ENCODE measurements at regions not wholly inside any gene's neighbourhood (a gene's known extent, or its start where the extent isn't known, plus 50 kb on each side); places are given as distances from the start of the nearest gene placed in this dataset.
A peak's percentile ranks its signal among the peaks of the same experiment; 100 is the strongest.

DNA sequence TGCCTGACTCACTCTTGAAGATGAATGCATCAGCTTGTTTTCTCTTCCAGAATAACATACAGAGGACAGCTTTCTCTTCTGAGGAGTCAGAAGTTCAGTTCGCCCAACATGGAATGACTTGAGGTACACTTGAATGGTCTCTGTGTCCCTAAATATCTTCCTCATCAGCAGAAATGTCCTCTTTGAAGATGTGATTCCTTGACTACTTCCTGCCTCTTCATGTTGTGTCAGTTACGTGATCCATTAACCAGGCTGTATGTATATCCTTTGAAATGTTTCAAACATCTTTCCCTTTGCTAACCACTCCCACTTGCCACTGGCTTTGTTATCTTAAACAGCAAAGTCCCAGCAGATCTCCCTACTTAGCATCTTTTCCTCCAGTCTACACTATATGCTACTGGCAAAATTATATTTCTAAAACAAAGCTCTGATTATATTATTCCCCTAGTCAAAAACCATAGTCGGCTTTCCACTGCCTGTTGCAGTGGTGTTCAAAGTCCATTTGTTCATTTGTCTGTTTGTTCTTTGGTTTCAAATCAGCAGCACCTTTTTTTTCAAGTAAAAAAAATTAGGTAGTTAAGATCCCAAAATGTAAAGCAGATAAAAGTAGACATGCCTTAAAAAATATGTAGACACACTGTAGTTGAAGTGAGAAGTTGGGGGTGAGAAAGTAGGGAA is 82.1 kb upstream of the PAK3 start:
- no peak for TF ChIP-seq CTCF (conservative IDR thresholded peaks at IDR 0.05; ENCODE audit: low read length)
- no peak for DNase-seq (ENCODE audit: low read depth)
- no peak overlapping the region for H3K4me3 ChIP-seq (ENCODE audit: low read length)

DNA sequence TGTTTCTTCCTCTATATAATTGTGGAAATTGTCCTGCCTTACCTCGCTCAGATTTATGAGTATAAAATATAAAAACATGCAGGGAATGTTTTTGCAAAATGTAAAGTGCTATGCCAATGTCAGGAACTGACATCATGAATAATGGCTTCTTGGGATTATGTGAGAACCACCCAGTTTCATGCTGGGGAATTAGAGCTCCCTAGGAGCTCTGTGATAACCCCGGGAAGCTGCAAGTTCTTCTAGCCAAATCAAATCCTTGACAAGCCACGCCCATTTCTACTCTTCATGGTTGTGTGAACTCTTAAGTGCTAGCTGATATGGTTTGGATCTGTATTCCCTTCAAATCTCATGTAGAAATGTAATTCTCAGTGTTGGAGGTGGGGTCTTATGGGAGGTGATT is 85.9 kb upstream of the PAK3 start:
- H3K4me3 ChIP-seq (ENCODE audit: low read length) = no peak overlapping the region
- DNase-seq (ENCODE audit: low read depth) = no peak
- no peak for TF ChIP-seq CTCF (conservative IDR thresholded peaks at IDR 0.05; ENCODE audit: low read length)

GRCh38 chrX:111009256-111009655 is 86.7 kb upstream of the PAK3 start:
- no peak for TF ChIP-seq CTCF (conservative IDR thresholded peaks at IDR 0.05; ENCODE audit: low read length)
- no peak overlapping the region for H3K4me3 ChIP-seq (ENCODE audit: low read length)
- no peak for DNase-seq (ENCODE audit: low read depth)

DNA sequence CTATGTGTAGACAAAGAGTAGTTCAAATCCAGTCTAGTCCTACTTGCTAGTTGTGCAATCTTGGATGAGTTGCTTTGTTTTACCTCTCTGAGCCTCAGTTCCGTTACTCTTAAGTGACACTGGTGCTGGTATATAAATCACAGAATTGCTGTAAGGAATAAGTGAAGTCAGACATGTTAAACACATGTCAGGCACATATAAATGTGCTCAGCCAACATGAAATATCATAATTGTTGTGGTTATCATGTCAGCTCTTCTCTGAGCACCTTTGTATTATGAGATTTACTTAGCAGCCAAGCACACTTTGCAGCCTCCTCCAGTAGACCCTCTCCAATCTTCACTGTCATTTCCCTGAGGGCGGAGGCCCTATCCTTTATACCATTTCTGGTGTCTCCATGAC is 87.9 kb upstream of the PAK3 start:
- no peak for TF ChIP-seq CTCF (conservative IDR thresholded peaks at IDR 0.05; ENCODE audit: low read length)
- no peak for DNase-seq (ENCODE audit: low read depth)
- no peak overlapping the region for H3K4me3 ChIP-seq (ENCODE audit: low read length)

GRCh38 chrX:111007238-111007637 is 88.8 kb upstream of the PAK3 start:
- DNase-seq (ENCODE audit: low read depth) = no peak
- TF ChIP-seq CTCF (conservative IDR thresholded peaks at IDR 0.05; ENCODE audit: low read length) = no peak; the same call in 1 of the 2 replicates
- H3K4me3 ChIP-seq (ENCODE audit: low read length) = no peak overlapping the region

GRCh38 chrX:111006116-111006515 is 89.9 kb upstream of the PAK3 start:
- DNase-seq (ENCODE audit: low read depth) = peak; percentile 9
- no peak overlapping the region for H3K4me3 ChIP-seq (ENCODE audit: low read length)
- TF ChIP-seq CTCF (conservative IDR thresholded peaks at IDR 0.05; ENCODE audit: low read length) = no peak

DNA sequence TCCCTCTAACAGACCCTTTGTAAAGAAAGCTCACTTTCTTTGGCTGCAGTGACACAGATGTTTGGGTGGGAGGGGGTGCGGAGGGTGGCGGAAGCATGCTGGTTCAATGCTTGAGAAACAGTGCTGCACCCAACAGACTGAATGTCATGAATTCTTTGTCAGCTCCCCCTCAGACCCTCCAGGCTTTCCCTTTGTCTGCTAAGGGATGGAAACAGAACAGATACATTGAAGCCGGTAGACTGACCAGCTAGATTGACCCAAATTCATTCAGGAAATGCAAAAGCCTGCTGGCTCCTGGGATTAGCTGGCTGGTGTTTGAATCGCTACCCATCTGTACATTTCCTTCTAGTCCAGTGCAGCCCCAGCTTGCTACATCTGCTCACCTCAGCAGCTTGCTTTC is 90.8 kb upstream of the PAK3 start:
- no peak for DNase-seq (ENCODE audit: low read depth)
- no peak overlapping the region for H3K4me3 ChIP-seq (ENCODE audit: low read length)
- TF ChIP-seq CTCF (conservative IDR thresholded peaks at IDR 0.05; ENCODE audit: low read length) = no peak
